ENCODE measurements at regions not wholly inside any gene's neighbourhood (a gene's known extent, or its start where the extent isn't known, plus 50 kb on each side); places are given as distances from the start of the nearest gene placed in this dataset.

GRCh38 chr10:131710142-131710861 lies 190.5 kb upstream of the PPP2R2D start:
- peak; percentile 3 for DNase-seq (ENCODE audit: low spot score)

GRCh38 chr10:131722121-131722520 lies 178.7 kb upstream of the PPP2R2D start:
- DNase-seq (ENCODE audit: low spot score): no peak

- peak; percentile 6 for DNase-seq (ENCODE audit: low spot score)
Observed at GRCh38 chr10:131722525-131723264, 178.1 kb upstream of the PPP2R2D start.

GRCh38 chr10:131723297-131724168 lies 177.3 kb upstream of the PPP2R2D start:
- peak; percentile 4 for DNase-seq (ENCODE audit: low spot score)

GRCh38 chr10:131724169-131724545 lies 176.7 kb upstream of the PPP2R2D start:
- DNase-seq (ENCODE audit: low spot score): peak; percentile 3

- DNase-seq (ENCODE audit: low spot score): peak; percentile 2
Observed at GRCh38 chr10:131724891-131725580, 175.8 kb upstream of the PPP2R2D start.

GRCh38 chr10:131725581-131726069 lies 175.2 kb upstream of the PPP2R2D start:
- DNase-seq (ENCODE audit: low spot score): peak; percentile 7

GRCh38 chr10:131726076-131726880 lies 174.5 kb upstream of the PPP2R2D start:
- peak; percentile 69 for DNase-seq (ENCODE audit: low spot score)

- peak; percentile 12 for DNase-seq (ENCODE audit: low spot score)
Observed at GRCh38 chr10:131726967-131727366, 173.8 kb upstream of the PPP2R2D start.

- peak; percentile 2 for DNase-seq (ENCODE audit: low spot score)
Observed at GRCh38 chr10:131727560-131727959, 173.2 kb upstream of the PPP2R2D start.

GRCh38 chr10:131728286-131729228 lies 172.3 kb upstream of the PPP2R2D start:
- DNase-seq (ENCODE audit: low spot score): peak; percentile 5

- DNase-seq (ENCODE audit: low spot score): peak; percentile 7
Observed at GRCh38 chr10:131729361-131729760, 171.4 kb upstream of the PPP2R2D start.

GRCh38 chr10:131729938-131730660 lies 170.7 kb upstream of the PPP2R2D start:
- DNase-seq (ENCODE audit: low spot score): peak; percentile 1

- peak; percentile 3 for DNase-seq (ENCODE audit: low spot score)
Observed at GRCh38 chr10:131730771-131731497, 169.9 kb upstream of the PPP2R2D start.

- no peak for DNase-seq (ENCODE audit: low spot score)
Observed at GRCh38 chr10:131731780-131732630, 168.8 kb upstream of the PPP2R2D start.

- no peak for DNase-seq (ENCODE audit: low spot score)
Observed at GRCh38 chr10:131732631-131733127, 168.1 kb upstream of the PPP2R2D start.

GRCh38 chr10:131733596-131733995 lies 167.2 kb upstream of the PPP2R2D start:
- peak; percentile 4 for DNase-seq (ENCODE audit: low spot score)

Data from iPS-NIHi11 (cell line).